KMS-11 (cell line): ENCODE measurements at regions not wholly inside any gene's neighbourhood (a gene's known extent, or its start where the extent isn't known, plus 50 kb on each side); places are given as distances from the start of the nearest gene placed in this dataset.

Experiments used
- H2AFZ ChIP-seq: fragments of 200-600 bp; sonication (generic); 2 replicates; pipeline ENCODE4 v1.6.1; 2016; ENCODE audit warnings: antibody characterized with exemption, mixed run types, low read depth
- H3K27ac ChIP-seq: fragments of 200-600 bp; sonication (generic); 2 replicates; pipeline ENCODE4 v1.6.1; 2016; ENCODE audit warnings: mild to moderate bottlenecking, mixed run types
- H3K27me3 ChIP-seq: fragments of 200-600 bp; sonication (generic); 2 replicates; pipeline ENCODE4 v1.6.1; 2017; ENCODE audit warnings: mild to moderate bottlenecking, low read depth, mixed run types, moderate library complexity; ENCODE audit not compliant: insufficient read depth
- H3K36me3 ChIP-seq: fragments of 200-600 bp; sonication (generic); 2 replicates; pipeline ENCODE4 v1.6.1; 2017; ENCODE audit warnings: mild to moderate bottlenecking, mixed run types; ENCODE audit not compliant: insufficient read depth
- H3K4me1 ChIP-seq: fragments of 200-600 bp; sonication (generic); 2 replicates; pipeline ENCODE4 v1.6.1; 2016; ENCODE audit warnings: mild to moderate bottlenecking, low read depth, mixed run types; ENCODE audit not compliant: poor library complexity, severe bottlenecking
- H3K4me2 ChIP-seq: fragments of 200-600 bp; sonication (generic); 2 replicates; pipeline ENCODE4 v1.7.0; 2016; ENCODE audit warnings: mild to moderate bottlenecking, mixed run types
- H3K4me3 ChIP-seq: fragments of 200-600 bp; sonication (generic); IDR thresholded peaks from 2 replicates; pipeline ENCODE4 v1.6.1; 2017; ENCODE audit warnings: low read depth, low read length, mixed read lengths; ENCODE audit not compliant: insufficient read depth
- H3K79me2 ChIP-seq: fragments of 200-600 bp; sonication (generic); 2 replicates; pipeline ENCODE4 v1.6.1; 2016; ENCODE audit warnings: low read depth, mixed run types; ENCODE audit not compliant: insufficient read depth
- H3K9ac ChIP-seq: fragments of 200-600 bp; sonication (generic); 2 replicates; pipeline ENCODE4 v1.6.1; 2016; ENCODE audit warnings: mild to moderate bottlenecking, mixed run types
- H4K20me1 ChIP-seq: fragments of 200-600 bp; sonication (generic); 2 replicates; pipeline ENCODE4 v1.6.1; 2016; ENCODE audit warnings: mild to moderate bottlenecking, mixed run types; ENCODE audit not compliant: insufficient read depth
- CTCF ChIP-seq: fragments of 200-600 bp; sonication (generic); conservative IDR thresholded peaks from 2 replicates; pipeline ENCODE4 v1.6.1; 2017; ENCODE audit warnings: low read depth, mild to moderate bottlenecking, antibody characterized with exemption, low read length, moderate library complexity, mixed read lengths

GRCh38 chr1:58248791-58249190 is 297.7 kb downstream of the OMA1 start:
- no peak overlapping the region for H3K4me3 ChIP-seq
- H4K20me1 ChIP-seq = no peaks in the 10 kb centered on the region
- no peak for TF ChIP-seq CTCF
- no peaks in the 10 kb centered on the region for H3K27me3 ChIP-seq
- no peaks in the 10 kb centered on the region for H3K4me1 ChIP-seq
- H2AFZ ChIP-seq = no peak overlapping the region
- no peak overlapping the region for H3K4me2 ChIP-seq
- no peak overlapping the region for H3K27ac ChIP-seq
- no peaks in the 10 kb centered on the region for H3K79me2 ChIP-seq
- H3K36me3 ChIP-seq = no peaks in the 10 kb centered on the region
- H3K9ac ChIP-seq = no peak overlapping the region

- no peak overlapping the region for H3K27ac ChIP-seq
- no peak for TF ChIP-seq CTCF
- no peak overlapping the region for H2AFZ ChIP-seq
- no peaks in the 10 kb centered on the region for H3K4me1 ChIP-seq
- H4K20me1 ChIP-seq = no peaks in the 10 kb centered on the region
- H3K4me3 ChIP-seq = no peak overlapping the region
- H3K36me3 ChIP-seq = no peaks in the 10 kb centered on the region
- H3K9ac ChIP-seq = no peak overlapping the region
- H3K27me3 ChIP-seq = no peaks in the 10 kb centered on the region
- H3K79me2 ChIP-seq = no peaks in the 10 kb centered on the region
- no peak overlapping the region for H3K4me2 ChIP-seq
Measured at GRCh38 chr1:58248072-58248471, 298.5 kb downstream of the OMA1 start.

- Histone ChIP-seq H3K36me3 (no peaks in the 10 kb centered on the region), H3K9ac (no peak overlapping the region), H3K4me2 (no peak overlapping the region), H4K20me1 (no peaks in the 10 kb centered on the region), H3K79me2 (no peaks in the 10 kb centered on the region), H3K27ac (no peak overlapping the region), H3K4me3 (no peak overlapping the region), H3K27me3 (no peaks in the 10 kb centered on the region), H2AFZ (no peak overlapping the region), H3K4me1 (no peaks in the 10 kb centered on the region)
- TF ChIP-seq CTCF = no peak
Measured at GRCh38 chr1:58246549-58246948, 300.0 kb downstream of the OMA1 start.

- H4K20me1 ChIP-seq = no peaks in the 10 kb centered on the region
- H3K79me2 ChIP-seq = no peaks in the 10 kb centered on the region
- no peak for TF ChIP-seq CTCF
- no peak overlapping the region for H3K27ac ChIP-seq
- no peak overlapping the region for H3K9ac ChIP-seq
- H3K4me3 ChIP-seq = no peak overlapping the region
- H3K4me1 ChIP-seq = no peaks in the 10 kb centered on the region
- no peaks in the 10 kb centered on the region for H3K36me3 ChIP-seq
- no peak overlapping the region for H2AFZ ChIP-seq
- no peak overlapping the region for H3K4me2 ChIP-seq
- H3K27me3 ChIP-seq = no peaks in the 10 kb centered on the region
Measured at GRCh38 chr1:58244872-58245271, 301.7 kb downstream of the OMA1 start.

- no peaks in the 10 kb centered on the region for H3K27me3 ChIP-seq
- no peak overlapping the region for H3K27ac ChIP-seq
- H3K36me3 ChIP-seq = no peaks in the 10 kb centered on the region
- no peaks in the 10 kb centered on the region for H3K79me2 ChIP-seq
- H2AFZ ChIP-seq = no peak overlapping the region
- H3K4me1 ChIP-seq = no peaks in the 10 kb centered on the region
- TF ChIP-seq CTCF = no peak
- H3K9ac ChIP-seq = no peak overlapping the region
- no peak overlapping the region for H3K4me3 ChIP-seq
- no peak overlapping the region for H3K4me2 ChIP-seq
- H4K20me1 ChIP-seq = no peaks in the 10 kb centered on the region
Measured at GRCh38 chr1:58238846-58239245, 307.7 kb downstream of the OMA1 start.
